Right lobe of liver (tissue), 6 donors: ENCODE measurements at regions not wholly inside any gene's neighbourhood (a gene's known extent, or its start where the extent isn't known, plus 50 kb on each side); places are given as distances from the start of the nearest gene placed in this dataset.

Source experiments
- ATAC-seq, 4 donors: fragments of 200-7000 bp; cut with Tn5 transposase; one replicate each; pipeline ENCODE4 v1.9.1; 2020; ENCODE audit warnings: mild to moderate bottlenecking in 4 of 4, moderate library complexity in 4 of 4
- DNase-seq, 3 donors: peaks; one replicate each; pipeline ENCODE4 v3.0.0-alpha.2; 2020
- H3K27ac ChIP-seq, 3 donors: fragments of 200-600 bp; one replicate each; pipeline ENCODE4 v1.8.0; 2022
- H3K27me3 ChIP-seq, 2 donors: fragments of 200-600 bp; one replicate each; pipeline ENCODE4 v1.8.0; 2022
- H3K36me3 ChIP-seq, 4 donors: fragments of 200-600 bp; sonication (generic) in 1 of 4; one replicate each; pipeline versions ENCODE4 v1.5.1 to v1.8.0; 2017 to 2022; ENCODE audit warnings: control low read depth in 1 of 4
- H3K4me1 ChIP-seq, 4 donors: fragments of 200-600 bp; sonication (generic) in 1 of 4; one replicate each; pipeline versions ENCODE4 v1.5.1 to v1.8.0; 2017 to 2022; ENCODE audit warnings: control low read depth in 1 of 4
- H3K4me3 ChIP-seq, 3 donors: fragments of 200-600 bp; one replicate each; pipeline ENCODE4 v1.8.0; 2022
- H3K9me3 ChIP-seq, 4 donors: fragments of 200-600 bp; sonication (generic) in 1 of 4; one replicate each; pipeline versions ENCODE4 v1.5.1 to v1.8.0; 2017 to 2022; ENCODE audit warnings: control low read depth in 1 of 4
- POLR2A ChIP-seq: fragments of 450-650 bp; IDR thresholded peaks from one replicate; pipeline ENCODE4 v1.6.1; 2017; ENCODE audit warnings: antibody characterized with exemption, mild to moderate bottlenecking
- WGBS: methylation state at CpG from one replicate; pipeline ENCODE4 v1.1.6; 2018; ENCODE audit warnings: low coverage, low lambda C conversion rate; ENCODE audit not compliant: insufficient coverage; ENCODE audit errors: missing lambda C conversion rate; 5-methylcytosine and 5-hydroxymethylcytosine counted together
- intact Hi-C, 2 donors: fragments of 100-400 bp; cut with DNase I; formaldehyde crosslinking; loops; one replicate each; pipeline versions ENCODE4 v1.11.2 to v1.14.1; 2022
- TF ChIP-seq, protein P1 (sequence below), 4 donors: fragments of 200-600 bp in 3 of 4; fragments of 450-650 bp in 1 of 4; IDR thresholded peaks; one replicate each; pipeline versions ENCODE4 v1.5.1 to v1.8.0; 2016 to 2022; ENCODE audit warnings: antibody characterized with exemption in 4 of 4, mild to moderate bottlenecking in 2 of 4
- donor health status: DM: no; HTN: yes; CAD: no.
- donor health status: DM: no; HTN: no; CAD: no.
- donor health status: DM: no; HTN: no; CAD: no.
- donor health status: DM: no; HTN: yes; CAD: no.
- donor health status: DM: no; HTN: yes; CAD: no.

DNA sequence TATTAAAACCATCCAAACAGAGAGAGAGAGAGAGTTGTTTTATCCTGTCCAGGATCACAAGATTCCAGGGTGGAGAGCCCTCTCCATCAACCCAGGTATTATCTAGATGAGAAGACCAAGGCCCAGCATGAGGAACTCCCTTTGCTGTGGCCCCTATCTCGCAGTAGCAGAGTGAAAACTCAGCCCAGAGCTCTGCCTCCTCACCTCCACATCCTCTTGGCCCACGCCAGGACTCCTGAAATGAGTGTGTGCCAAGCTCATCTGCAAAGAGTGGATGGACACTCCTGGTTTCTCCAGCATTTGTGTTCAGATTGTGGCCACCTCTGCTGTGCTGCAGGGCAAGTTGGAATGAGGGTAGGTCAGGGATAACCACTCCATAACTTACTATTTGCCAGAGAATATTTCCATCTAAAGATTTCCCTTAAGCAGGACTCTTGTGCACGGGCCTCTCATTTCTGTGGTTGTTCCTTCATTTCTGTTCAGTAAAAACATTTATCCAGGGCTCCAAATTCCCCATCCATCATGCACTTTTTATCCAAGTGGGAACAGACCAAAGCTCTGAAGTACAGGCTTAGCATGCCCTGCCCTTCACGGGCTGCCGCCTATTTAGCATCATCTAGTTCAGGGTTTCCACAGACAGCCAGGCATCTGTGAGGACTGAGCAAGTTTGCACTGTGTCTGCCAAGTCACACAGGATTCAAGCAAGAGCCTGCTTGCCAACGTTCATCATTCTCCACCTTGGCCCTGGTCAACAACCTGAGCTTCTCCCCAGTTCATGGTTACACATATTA, 583.2 kb upstream of the ID2 start:
- H3K4me1 ChIP-seq, result peaks cover 3 to 20% (median 13%) of the 10 kb centered on the region in 4 donors
- intact Hi-C loops, result no loop called here

DNA sequence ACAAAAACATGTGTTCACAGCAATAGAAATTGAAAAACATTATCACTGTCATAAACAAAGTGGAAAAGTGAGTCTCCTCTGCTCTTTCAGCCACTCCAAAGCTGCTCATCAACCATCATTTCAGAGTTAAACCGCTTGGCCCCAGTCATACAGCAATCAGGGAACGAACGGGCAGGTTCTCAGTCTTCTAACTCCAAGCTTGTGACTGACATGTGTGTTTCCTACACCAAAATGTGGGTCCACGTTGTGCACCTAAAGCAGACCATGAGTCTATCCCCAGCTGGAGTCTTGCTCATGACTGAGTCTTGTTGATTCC, 582.6 kb upstream of the ID2 start:
- no peaks in the 10 kb centered on the region for H3K36me3 ChIP-seq
- no peaks in the 10 kb centered on the region for H3K27me3 ChIP-seq
- ATAC-seq (no peak), DNase-seq (no peak)
- 100% methylated on average over 1 of the region's 4 CpGs for WGBS
- H3K4me1 ChIP-seq, result peaks cover 3 to 25% (median 15%) of the 10 kb centered on the region in 4 donors
- H3K9me3 ChIP-seq, result no peaks in the 10 kb centered on the region
- no peak overlapping the region for H3K27ac ChIP-seq
- intact Hi-C loops, result no loop called here
- TF ChIP-seq POLR2A, result no peak
- TF ChIP-seq, protein P1, sequence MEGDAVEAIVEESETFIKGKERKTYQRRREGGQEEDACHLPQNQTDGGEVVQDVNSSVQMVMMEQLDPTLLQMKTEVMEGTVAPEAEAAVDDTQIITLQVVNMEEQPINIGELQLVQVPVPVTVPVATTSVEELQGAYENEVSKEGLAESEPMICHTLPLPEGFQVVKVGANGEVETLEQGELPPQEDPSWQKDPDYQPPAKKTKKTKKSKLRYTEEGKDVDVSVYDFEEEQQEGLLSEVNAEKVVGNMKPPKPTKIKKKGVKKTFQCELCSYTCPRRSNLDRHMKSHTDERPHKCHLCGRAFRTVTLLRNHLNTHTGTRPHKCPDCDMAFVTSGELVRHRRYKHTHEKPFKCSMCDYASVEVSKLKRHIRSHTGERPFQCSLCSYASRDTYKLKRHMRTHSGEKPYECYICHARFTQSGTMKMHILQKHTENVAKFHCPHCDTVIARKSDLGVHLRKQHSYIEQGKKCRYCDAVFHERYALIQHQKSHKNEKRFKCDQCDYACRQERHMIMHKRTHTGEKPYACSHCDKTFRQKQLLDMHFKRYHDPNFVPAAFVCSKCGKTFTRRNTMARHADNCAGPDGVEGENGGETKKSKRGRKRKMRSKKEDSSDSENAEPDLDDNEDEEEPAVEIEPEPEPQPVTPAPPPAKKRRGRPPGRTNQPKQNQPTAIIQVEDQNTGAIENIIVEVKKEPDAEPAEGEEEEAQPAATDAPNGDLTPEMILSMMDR (IDR thresholded peaks at IDR 0.05), result no peak
- H3K4me3 ChIP-seq, result no peak overlapping the region

More for the DNA sequence above, 583.2 kb upstream of the ID2 start:
- Histone ChIP-seq H3K4me3 (no peak overlapping the region), H3K27ac (no peak overlapping the region), H3K9me3 (no peaks in the 10 kb centered on the region), H3K36me3 (no peaks in the 10 kb centered on the region), H3K27me3 (no peaks in the 10 kb centered on the region)
- ATAC-seq (peak; percentile 60 to 82 (median 70)), DNase-seq (no peak)
- no peak for TF ChIP-seq POLR2A
- TF ChIP-seq, protein P1 (IDR thresholded peaks at IDR 0.05), result no peak
- 59% methylated on average over 5 of the region's 6 CpGs for WGBS

DNA sequence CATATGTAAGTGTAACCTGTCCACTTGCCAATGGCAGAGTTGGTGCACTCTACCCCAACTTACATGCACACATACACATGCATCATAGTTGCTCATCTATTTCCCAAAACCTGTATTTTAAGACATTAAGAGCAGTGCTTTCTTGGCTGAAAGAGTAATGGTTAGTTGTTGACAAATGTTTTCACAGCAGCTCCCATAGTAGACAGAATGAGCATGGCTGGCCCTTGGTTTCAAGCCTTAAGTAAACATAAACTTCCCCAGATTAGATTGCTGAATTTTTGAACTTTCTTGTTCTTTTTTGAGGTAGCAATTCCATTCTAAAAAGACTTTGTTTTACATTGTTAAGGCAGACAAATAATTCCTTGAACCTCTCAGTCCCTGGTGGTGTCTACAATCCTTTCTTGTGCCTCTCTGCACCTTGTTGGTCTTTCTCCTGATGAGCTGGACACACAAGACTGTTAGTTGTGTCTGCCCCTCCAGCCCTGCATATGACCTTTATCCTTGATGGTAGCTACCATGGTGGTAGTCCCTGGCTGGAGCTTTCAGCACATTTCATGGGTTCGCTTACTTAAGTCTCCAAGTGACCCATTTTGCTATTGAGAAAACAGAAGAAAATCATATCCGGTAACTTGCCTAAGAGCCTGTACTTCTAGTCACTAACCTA, 580.1 kb upstream of the ID2 start:
- peaks cover 3 to 25% (median 15%) of the 10 kb centered on the region in 4 donors for H3K4me1 ChIP-seq
- H3K27ac ChIP-seq, result no peak overlapping the region
- ATAC-seq (peak in 1 of 4 donors; percentile 27), DNase-seq (no peak)
- TF ChIP-seq, protein P1 (IDR thresholded peaks at IDR 0.05), result no peak
- no peak for TF ChIP-seq POLR2A
- no peaks in the 10 kb centered on the region for H3K27me3 ChIP-seq
- no peaks in the 10 kb centered on the region for H3K9me3 ChIP-seq
- H3K36me3 ChIP-seq, result no peaks in the 10 kb centered on the region
- intact Hi-C loops, result no loop called here
- no peak overlapping the region for H3K4me3 ChIP-seq
- WGBS, result 83% methylated on average over 2 of the region's 2 CpGs

DNA sequence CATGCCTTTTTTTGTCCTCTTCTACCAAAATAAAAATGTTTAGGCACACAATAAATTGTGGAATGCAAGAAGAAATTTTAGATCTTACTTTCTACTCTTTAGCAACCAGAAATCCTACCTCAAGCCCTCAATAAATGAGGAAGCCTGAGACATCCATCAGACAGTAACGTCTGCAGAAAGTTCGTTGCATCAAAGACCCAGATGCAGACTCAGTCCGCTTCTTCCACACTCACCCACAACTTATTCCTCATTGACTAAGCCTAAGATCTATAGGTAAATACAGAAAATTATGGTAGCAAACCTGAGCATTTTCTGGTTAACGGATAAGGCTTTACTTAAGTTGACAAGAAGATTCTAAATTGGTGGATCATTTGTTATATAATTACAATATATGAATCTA, 579.4 kb upstream of the ID2 start:
- H3K36me3 ChIP-seq, result no peaks in the 10 kb centered on the region
- DNase-seq (no peak), ATAC-seq (no peak)
- H3K4me3 ChIP-seq, result no peak overlapping the region
- intact Hi-C loops, result no loop called here
- no peaks in the 10 kb centered on the region for H3K27me3 ChIP-seq
- WGBS, result 93% methylated on average over 4 of the region's 4 CpGs
- H3K27ac ChIP-seq, result peak overlapping the region in 1 of 3 donors; percentile 29
- peaks cover 3 to 25% (median 15%) of the 10 kb centered on the region in 4 donors for H3K4me1 ChIP-seq
- TF ChIP-seq POLR2A, result no peak
- TF ChIP-seq, protein P1 (IDR thresholded peaks at IDR 0.05), result no peak
- no peaks in the 10 kb centered on the region for H3K9me3 ChIP-seq
